ENCODE measurements at regions not wholly inside any gene's neighbourhood (a gene's known extent, or its start where the extent isn't known, plus 50 kb on each side); places are given as distances from the start of the nearest gene placed in this dataset.

- DNase-seq, result no peak
Observed at GRCh38 chr18:56165601-56166355, 472.6 kb downstream of the TXNL1 start.

GRCh38 chr18:56162311-56163265 is 475.8 kb downstream of the TXNL1 start:
- no peak for DNase-seq

GRCh38 chr18:56161566-56162260 is 476.7 kb downstream of the TXNL1 start:
- DNase-seq, result no peak

GRCh38 chr18:56158676-56159075 is 479.7 kb downstream of the TXNL1 start:
- no peak for DNase-seq

GRCh38 chr18:56157541-56157940 is 480.9 kb downstream of the TXNL1 start:
- DNase-seq, result no peak

- DNase-seq, result no peak
Observed at GRCh38 chr18:56152551-56153310, 485.7 kb downstream of the TXNL1 start.

- no peak for DNase-seq
Observed at GRCh38 chr18:56148373-56148772, 490.0 kb downstream of the TXNL1 start.

- DNase-seq, result no peak
Observed at GRCh38 chr18:56146565-56146964, 491.8 kb downstream of the TXNL1 start.

- no peak for DNase-seq
Observed at GRCh38 chr18:56142001-56142400, 496.4 kb downstream of the TXNL1 start.

- DNase-seq, result no peak
Observed at GRCh38 chr18:56139792-56140254, 498.6 kb downstream of the TXNL1 start.

- no peak for DNase-seq
Observed at GRCh38 chr18:56139372-56139771, 499.0 kb downstream of the TXNL1 start.

- no peak for DNase-seq
Observed at GRCh38 chr18:56136105-56136504, 502.3 kb downstream of the TXNL1 start.

- no peak for DNase-seq
Observed at GRCh38 chr18:56130481-56130880, 507.9 kb downstream of the TXNL1 start.

GRCh38 chr18:56128153-56128791 is 510.1 kb downstream of the TXNL1 start:
- DNase-seq, result no peak

- no peak for DNase-seq
Observed at GRCh38 chr18:56127322-56128099, 510.9 kb downstream of the TXNL1 start.

GRCh38 chr18:56124186-56124585 is 514.2 kb downstream of the TXNL1 start:
- no peak for DNase-seq

GRCh38 chr18:56121669-56122068 is 516.7 kb downstream of the TXNL1 start:
- DNase-seq, result no peak

- DNase-seq, result no peak
Observed at GRCh38 chr18:56120782-56121181, 517.6 kb downstream of the TXNL1 start.

- no peak for DNase-seq
Observed at GRCh38 chr18:56119681-56120080, 518.7 kb downstream of the TXNL1 start.

GRCh38 chr18:56118422-56118821 is 520.0 kb downstream of the TXNL1 start:
- DNase-seq, result no peak

Data from NCI-H2171 treated with DMSO at 0.1 percent for 48 hours (cell line).